Activated T-helper 17 cell treated with anti-CD3 and anti-CD28 coated beads, Interleukin-2, amount 50 U/mL, for 72 hours (primary cell): ENCODE measurements at regions not wholly inside any gene's neighbourhood (a gene's known extent, or its start where the extent isn't known, plus 50 kb on each side); places are given as distances from the start of the nearest gene placed in this dataset.
"Not testable (repeated sequence)": the region's sequence is repeated elsewhere in the genome, so short reads cannot be mapped to it uniquely, and the experiment has no call there.

ENCODE experiments used
- ATAC-seq: fragments of 150-1000 bp; cut with Tn5 transposase; replicated peaks from 2 replicates; pipeline ENCODE4 v1.10.0; 2021; ENCODE audit warnings: mild to moderate bottlenecking, moderate library complexity
- H3K27ac Mint-ChIP-seq: one replicate; pipeline ENCODE4 v1.8.0; 2022; ENCODE audit warnings: mixed read lengths
- H3K27me3 Mint-ChIP-seq: one replicate; pipeline ENCODE4 v1.8.0; 2022; ENCODE audit warnings: mixed read lengths
- H3K36me3 Mint-ChIP-seq: one replicate; pipeline ENCODE4 v1.8.0; 2022; ENCODE audit warnings: low read depth, mild to moderate bottlenecking, mixed read lengths
- H3K4me1 Mint-ChIP-seq: one replicate; pipeline ENCODE4 v1.8.0; 2022; ENCODE audit warnings: mixed read lengths
- H3K4me3 Mint-ChIP-seq: one replicate; pipeline ENCODE4 v1.8.0; 2022; ENCODE audit warnings: mild to moderate bottlenecking, mixed read lengths
- H3K9me3 Mint-ChIP-seq: one replicate; pipeline ENCODE4 v1.8.0; 2022; ENCODE audit warnings: mixed read lengths

DNA sequence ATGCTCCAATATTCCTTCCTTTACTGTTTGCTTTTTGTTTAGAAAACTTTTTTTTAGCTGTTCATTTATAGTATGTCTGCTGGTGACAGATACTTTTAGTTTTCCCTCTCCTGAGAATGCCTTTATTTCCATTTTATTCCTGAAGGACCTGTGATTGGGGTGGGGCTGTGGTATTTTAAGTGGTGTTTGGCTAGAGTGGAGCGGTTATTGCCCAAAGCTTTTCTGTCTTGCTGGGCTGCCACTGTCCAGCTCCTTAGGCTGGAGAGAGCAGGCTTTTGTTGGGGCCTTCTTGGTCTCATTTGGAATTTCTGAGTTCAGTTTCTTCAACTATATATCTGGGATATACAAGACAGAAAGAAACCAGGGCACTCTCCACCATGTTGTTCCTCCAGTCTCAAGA is 160.0 kb upstream of the PLGLB2 start:
- not testable (repeated sequence) for ATAC-seq, H3K27me3 Mint-ChIP-seq, H3K27ac Mint-ChIP-seq, H3K36me3 Mint-ChIP-seq, H3K4me1 Mint-ChIP-seq, H3K4me3 Mint-ChIP-seq, H3K9me3 Mint-ChIP-seq

- not testable (repeated sequence) for H3K9me3 Mint-ChIP-seq, H3K4me3 Mint-ChIP-seq, H3K4me1 Mint-ChIP-seq, H3K27ac Mint-ChIP-seq, ATAC-seq, H3K27me3 Mint-ChIP-seq, H3K36me3 Mint-ChIP-seq
Observed at GRCh38 chr2:87592974-87593373, 154.9 kb upstream of the PLGLB2 start.

DNA sequence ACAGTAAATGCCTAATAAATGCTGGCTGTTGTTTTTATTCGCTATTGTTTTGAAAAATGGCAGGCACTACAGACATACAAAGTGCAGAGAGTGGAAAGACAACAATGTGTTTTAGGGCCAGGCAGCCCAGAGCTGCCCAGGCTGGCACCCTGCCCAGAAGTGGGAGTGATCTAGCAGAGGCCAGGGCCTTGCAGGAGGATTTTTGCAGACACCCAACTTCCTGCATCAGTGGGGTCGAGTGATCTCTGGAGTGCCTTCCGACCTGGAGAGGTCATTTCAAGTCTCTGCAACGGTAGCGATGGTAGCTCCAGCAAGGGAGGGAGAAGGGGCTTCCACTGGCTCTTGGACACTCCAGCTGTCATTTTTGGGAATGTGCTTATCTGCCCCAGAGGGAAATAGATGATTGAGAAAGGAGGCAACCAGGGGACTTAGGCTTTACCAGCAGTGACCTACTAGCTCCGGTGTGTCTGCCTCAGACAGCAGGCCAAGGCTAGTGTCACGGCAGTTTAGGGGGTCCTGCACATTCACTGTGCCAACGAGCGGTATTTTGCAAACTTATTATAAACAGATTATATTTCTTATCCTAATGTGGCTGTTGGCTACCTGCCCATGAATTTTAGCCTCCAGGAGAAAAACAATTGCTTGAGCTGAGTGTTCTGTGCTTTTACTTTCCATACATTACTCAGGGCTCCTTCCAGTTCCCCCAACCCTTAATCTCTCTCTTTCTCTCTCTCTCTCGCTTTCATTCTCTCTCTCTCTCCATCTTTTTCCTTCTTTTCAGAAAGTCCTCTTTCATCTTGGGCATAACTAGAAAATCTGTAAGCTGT is 153.9 kb upstream of the PLGLB2 start:
- peak; percentile 35 for ATAC-seq
- not testable (repeated sequence) for H3K4me1 Mint-ChIP-seq, H3K9me3 Mint-ChIP-seq, H3K36me3 Mint-ChIP-seq, H3K27me3 Mint-ChIP-seq, H3K27ac Mint-ChIP-seq, H3K4me3 Mint-ChIP-seq

- not testable (repeated sequence) for H3K27ac Mint-ChIP-seq, ATAC-seq, H3K4me1 Mint-ChIP-seq, H3K4me3 Mint-ChIP-seq, H3K9me3 Mint-ChIP-seq, H3K27me3 Mint-ChIP-seq, H3K36me3 Mint-ChIP-seq
Observed at GRCh38 chr2:87594611-87594992, 153.3 kb upstream of the PLGLB2 start.

DNA sequence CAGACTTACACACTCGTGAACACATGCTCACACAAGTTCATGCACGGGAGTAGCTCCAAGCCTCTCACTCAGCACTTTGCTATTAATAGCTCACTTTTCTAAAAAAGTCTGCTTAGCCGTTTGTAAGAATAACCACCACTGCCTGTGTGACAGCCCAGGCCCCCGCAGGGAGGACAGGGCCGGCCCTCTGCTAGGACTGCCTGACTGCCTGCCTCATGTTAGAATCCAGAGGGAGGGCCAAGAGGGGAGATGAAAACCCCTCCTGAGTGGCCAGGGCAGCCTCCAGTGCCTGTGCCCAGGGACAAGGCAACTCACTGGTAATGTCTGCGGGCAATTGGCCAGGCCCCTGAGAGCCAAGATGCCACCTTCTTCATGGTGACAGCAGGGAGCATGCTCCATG is 152.9 kb upstream of the PLGLB2 start:
- not testable (repeated sequence) for H3K27ac Mint-ChIP-seq, ATAC-seq, H3K36me3 Mint-ChIP-seq, H3K4me1 Mint-ChIP-seq, H3K4me3 Mint-ChIP-seq, H3K27me3 Mint-ChIP-seq, H3K9me3 Mint-ChIP-seq

DNA sequence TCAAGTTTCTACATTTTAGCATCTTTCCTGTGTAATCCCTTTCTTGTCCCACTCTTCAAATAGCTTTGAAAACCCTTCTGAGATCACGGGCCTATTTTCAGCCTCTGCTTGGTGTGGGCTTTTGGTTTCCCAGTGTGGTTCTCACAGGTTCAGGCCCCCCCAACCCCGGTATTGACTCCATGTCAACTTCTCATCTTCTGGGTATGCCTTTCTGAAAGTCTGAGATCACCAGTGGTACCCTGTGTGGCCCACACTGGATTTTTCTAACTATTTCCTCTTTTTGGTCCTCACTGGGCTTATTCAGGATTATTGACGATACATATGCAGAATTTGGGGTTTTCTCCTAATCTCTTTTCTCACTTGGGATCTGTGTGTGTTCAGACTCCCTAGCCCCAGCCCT is 146.9 kb upstream of the PLGLB2 start:
- H3K36me3 Mint-ChIP-seq, result not testable (repeated sequence)

GRCh38 chr2:87602118-87602517 is 145.8 kb upstream of the PLGLB2 start:
- not testable (repeated sequence) for ATAC-seq, H3K4me1 Mint-ChIP-seq, H3K27me3 Mint-ChIP-seq, H3K4me3 Mint-ChIP-seq, H3K36me3 Mint-ChIP-seq, H3K27ac Mint-ChIP-seq, H3K9me3 Mint-ChIP-seq

More for the DNA sequence above, 146.9 kb upstream of the PLGLB2 start:
- not testable (repeated sequence) for H3K27ac Mint-ChIP-seq, H3K4me3 Mint-ChIP-seq, H3K27me3 Mint-ChIP-seq, H3K4me1 Mint-ChIP-seq, H3K9me3 Mint-ChIP-seq, ATAC-seq

DNA sequence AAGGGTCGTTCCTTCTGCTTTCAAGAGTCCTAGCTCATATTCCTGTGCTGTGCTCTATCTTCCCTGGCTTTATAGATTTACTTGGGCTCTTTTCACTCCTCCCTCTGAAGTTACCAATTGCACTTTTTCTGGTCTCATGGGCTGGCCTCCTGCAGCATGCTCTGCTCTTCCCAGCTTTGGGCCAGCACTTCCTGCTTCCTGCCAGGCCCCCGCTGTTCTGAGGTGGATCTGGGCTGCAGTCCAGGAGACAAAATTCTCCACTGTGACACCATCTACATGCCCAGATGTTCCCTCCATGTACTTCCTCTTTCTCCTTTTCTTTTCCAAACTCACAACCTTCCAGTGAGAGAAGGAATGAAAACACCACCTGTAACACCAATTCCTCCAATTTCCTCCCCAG is 145.2 kb upstream of the PLGLB2 start:
- not testable (repeated sequence) for H3K27ac Mint-ChIP-seq, H3K27me3 Mint-ChIP-seq, H3K36me3 Mint-ChIP-seq, H3K4me1 Mint-ChIP-seq, ATAC-seq, H3K4me3 Mint-ChIP-seq, H3K9me3 Mint-ChIP-seq

DNA sequence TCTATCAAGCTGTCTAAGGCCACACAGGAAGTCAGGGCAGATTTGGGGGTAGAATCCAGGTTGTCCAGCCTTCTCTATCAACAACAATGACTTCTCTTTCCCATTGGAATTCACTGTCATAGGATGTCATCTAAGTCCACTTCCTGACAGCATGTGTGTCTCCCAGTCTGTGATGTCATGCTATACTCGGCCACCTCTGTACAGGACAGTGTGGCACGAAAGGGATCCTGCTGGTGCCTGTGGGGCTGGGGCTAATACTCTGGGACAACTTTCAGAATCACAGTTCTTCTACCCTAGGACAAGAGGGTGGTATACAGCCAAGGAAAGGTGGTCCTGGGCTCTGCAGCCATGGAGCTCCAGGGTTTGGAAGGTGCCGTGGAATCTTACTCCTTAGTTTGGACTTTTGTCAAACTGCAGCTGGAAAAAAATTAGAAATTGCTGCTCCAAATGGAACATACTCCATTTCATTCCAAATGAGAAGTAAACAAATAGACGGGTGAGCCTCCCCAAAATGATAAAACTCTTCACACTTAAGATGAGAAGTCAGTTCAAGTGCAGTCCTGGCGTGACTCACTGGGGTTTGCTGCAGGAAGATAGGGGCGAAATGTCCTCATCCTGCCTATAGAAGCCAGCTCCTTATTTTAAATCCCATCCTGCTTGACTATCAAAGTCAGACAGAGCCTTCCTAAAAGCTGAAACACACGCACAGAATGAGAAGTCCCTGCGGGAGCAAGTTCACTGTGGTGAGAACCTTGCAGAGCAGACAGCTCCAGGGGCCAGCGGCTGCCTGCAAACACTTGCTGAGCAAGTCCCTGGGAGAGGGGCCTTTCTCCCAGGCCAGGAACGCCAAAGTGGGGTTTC is 144.2 kb upstream of the PLGLB2 start:
- H3K9me3 Mint-ChIP-seq, H3K4me3 Mint-ChIP-seq: not testable (repeated sequence)

DNA sequence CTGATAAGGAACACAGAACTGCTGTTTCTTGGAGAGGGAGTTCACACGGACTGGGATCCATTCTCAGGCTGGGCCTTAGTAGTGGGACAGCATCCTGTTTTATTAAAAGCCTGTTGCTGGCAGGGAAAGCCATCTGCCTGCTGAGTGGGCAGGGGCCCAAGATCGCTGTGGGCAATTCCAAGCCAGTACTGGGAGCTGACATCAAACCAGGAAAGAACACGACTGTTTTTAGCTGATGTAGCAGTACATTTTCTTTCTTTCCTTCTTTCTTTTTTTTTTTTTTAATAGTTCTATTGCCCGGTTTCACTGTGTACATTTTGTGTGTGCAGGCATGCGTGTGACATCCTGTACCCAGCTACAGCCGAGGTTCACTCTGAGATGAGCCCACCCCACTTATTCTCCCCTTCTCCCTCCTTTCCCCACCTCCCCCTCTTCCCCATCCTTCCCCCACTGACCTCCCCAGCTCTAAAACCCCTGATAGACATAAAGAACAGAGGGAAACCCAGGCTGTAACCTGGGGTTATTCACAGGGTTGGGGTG is 143.5 kb upstream of the PLGLB2 start:
- H3K4me3 Mint-ChIP-seq, H3K9me3 Mint-ChIP-seq, H3K27ac Mint-ChIP-seq, H3K4me1 Mint-ChIP-seq, H3K36me3 Mint-ChIP-seq, ATAC-seq, H3K27me3 Mint-ChIP-seq: not testable (repeated sequence)

More for the DNA sequence above, 144.2 kb upstream of the PLGLB2 start:
- H3K27me3 Mint-ChIP-seq, H3K36me3 Mint-ChIP-seq, ATAC-seq, H3K27ac Mint-ChIP-seq, H3K4me1 Mint-ChIP-seq: not testable (repeated sequence)

- not testable (repeated sequence) for H3K4me1 Mint-ChIP-seq, H3K27ac Mint-ChIP-seq, H3K9me3 Mint-ChIP-seq, H3K27me3 Mint-ChIP-seq, H3K36me3 Mint-ChIP-seq, ATAC-seq, H3K4me3 Mint-ChIP-seq
Observed at GRCh38 chr2:87604980-87605379, 142.9 kb upstream of the PLGLB2 start.

- not testable (repeated sequence) for H3K9me3 Mint-ChIP-seq, H3K4me1 Mint-ChIP-seq, H3K36me3 Mint-ChIP-seq, H3K27ac Mint-ChIP-seq, H3K4me3 Mint-ChIP-seq, H3K27me3 Mint-ChIP-seq
- ATAC-seq, result peak; percentile 46
Observed at GRCh38 chr2:87608377-87609166, 139.3 kb upstream of the PLGLB2 start.

GRCh38 chr2:87610974-87611373 is 136.9 kb upstream of the PLGLB2 start:
- not testable (repeated sequence) for ATAC-seq, H3K27me3 Mint-ChIP-seq, H3K27ac Mint-ChIP-seq, H3K4me3 Mint-ChIP-seq, H3K36me3 Mint-ChIP-seq, H3K4me1 Mint-ChIP-seq, H3K9me3 Mint-ChIP-seq

- not testable (repeated sequence) for H3K27ac Mint-ChIP-seq, H3K4me3 Mint-ChIP-seq, H3K27me3 Mint-ChIP-seq, H3K4me1 Mint-ChIP-seq, H3K36me3 Mint-ChIP-seq, H3K9me3 Mint-ChIP-seq, ATAC-seq
Observed at GRCh38 chr2:87611416-87611815, 136.5 kb upstream of the PLGLB2 start.
